HFFc6 (cell line): ENCODE measurements at regions not wholly inside any gene's neighbourhood (a gene's known extent, or its start where the extent isn't known, plus 50 kb on each side); places are given as distances from the start of the nearest gene placed in this dataset.

Experiments
- DNase-seq: peaks from one replicate; pipeline ENCODE4 v3.0.0-alpha.2; 2018
- H3K27ac Mint-ChIP-seq: 2 replicates; pipeline ENCODE4 v1.8.0; 2020; ENCODE audit warnings: mild to moderate bottlenecking, mixed read lengths
- H3K27me3 Mint-ChIP-seq: 2 replicates; pipeline ENCODE4 v1.8.0; 2021; ENCODE audit warnings: mild to moderate bottlenecking, moderate library complexity, mixed read lengths; ENCODE audit not compliant: insufficient read depth
- H3K36me3 Mint-ChIP-seq: 2 replicates; pipeline ENCODE4 v1.8.0; 2021; ENCODE audit warnings: low read depth, mixed read lengths
- H3K4me1 Mint-ChIP-seq: 2 replicates; pipeline ENCODE4 v1.8.0; 2020; ENCODE audit warnings: low read depth, mixed read lengths
- H3K4me3 Mint-ChIP-seq: 2 replicates; pipeline ENCODE4 v1.8.0; 2020; ENCODE audit warnings: mild to moderate bottlenecking, moderate library complexity, mixed read lengths
- H3K9me3 Mint-ChIP-seq: 2 replicates; pipeline ENCODE4 v1.8.0; 2020; ENCODE audit warnings: mild to moderate bottlenecking, mixed read lengths
- TF ChIP-seq, protein P1 (sequence below): fragments of 200-600 bp; sonication (generic); IDR thresholded peaks from 2 replicates; pipeline ENCODE4 v1.5.0; 2021; ENCODE audit warnings: antibody characterized with exemption, mild to moderate bottlenecking

DNA sequence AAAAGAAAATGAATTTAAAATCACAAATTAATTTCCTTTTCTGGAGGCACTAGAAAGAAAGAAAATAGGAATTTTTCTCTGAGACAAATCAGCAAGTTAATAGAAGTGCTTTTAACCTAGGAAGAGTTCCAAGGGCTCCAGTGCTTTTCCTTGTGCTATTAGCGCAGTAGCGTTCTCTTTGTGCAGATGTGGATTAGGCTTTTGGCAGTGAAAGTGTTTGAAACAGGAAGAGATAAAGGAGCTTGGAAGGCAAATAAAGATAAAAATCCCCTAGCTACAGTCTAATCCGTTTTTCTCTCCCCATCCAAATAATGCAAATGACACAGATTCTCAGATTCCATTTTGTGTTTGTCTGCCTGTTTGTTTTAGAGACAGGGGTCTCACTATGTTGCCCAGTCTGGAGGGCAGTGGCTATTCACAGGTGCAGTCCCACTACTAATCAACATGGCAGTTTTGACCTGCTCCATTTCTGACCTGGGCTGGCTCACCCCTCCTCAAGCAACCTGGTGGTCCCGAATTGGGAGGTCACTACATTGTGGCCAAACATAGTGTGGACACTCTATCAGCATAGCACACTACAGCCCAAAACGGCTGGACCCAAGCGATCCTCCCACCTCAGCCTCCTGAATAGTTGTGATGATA lies 166.1 kb downstream of the PAWR start:
- H3K9me3 Mint-ChIP-seq: no peaks in the 10 kb centered on the region
- no peak overlapping the region for H3K27ac Mint-ChIP-seq
- H3K4me3 Mint-ChIP-seq: no peak overlapping the region
- no peaks in the 10 kb centered on the region for H3K36me3 Mint-ChIP-seq
- TF ChIP-seq, protein P1, sequence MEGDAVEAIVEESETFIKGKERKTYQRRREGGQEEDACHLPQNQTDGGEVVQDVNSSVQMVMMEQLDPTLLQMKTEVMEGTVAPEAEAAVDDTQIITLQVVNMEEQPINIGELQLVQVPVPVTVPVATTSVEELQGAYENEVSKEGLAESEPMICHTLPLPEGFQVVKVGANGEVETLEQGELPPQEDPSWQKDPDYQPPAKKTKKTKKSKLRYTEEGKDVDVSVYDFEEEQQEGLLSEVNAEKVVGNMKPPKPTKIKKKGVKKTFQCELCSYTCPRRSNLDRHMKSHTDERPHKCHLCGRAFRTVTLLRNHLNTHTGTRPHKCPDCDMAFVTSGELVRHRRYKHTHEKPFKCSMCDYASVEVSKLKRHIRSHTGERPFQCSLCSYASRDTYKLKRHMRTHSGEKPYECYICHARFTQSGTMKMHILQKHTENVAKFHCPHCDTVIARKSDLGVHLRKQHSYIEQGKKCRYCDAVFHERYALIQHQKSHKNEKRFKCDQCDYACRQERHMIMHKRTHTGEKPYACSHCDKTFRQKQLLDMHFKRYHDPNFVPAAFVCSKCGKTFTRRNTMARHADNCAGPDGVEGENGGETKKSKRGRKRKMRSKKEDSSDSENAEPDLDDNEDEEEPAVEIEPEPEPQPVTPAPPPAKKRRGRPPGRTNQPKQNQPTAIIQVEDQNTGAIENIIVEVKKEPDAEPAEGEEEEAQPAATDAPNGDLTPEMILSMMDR: no peak
- DNase-seq: no peak
- H3K4me1 Mint-ChIP-seq: no peaks in the 10 kb centered on the region
- H3K27me3 Mint-ChIP-seq: no peaks in the 10 kb centered on the region

DNA sequence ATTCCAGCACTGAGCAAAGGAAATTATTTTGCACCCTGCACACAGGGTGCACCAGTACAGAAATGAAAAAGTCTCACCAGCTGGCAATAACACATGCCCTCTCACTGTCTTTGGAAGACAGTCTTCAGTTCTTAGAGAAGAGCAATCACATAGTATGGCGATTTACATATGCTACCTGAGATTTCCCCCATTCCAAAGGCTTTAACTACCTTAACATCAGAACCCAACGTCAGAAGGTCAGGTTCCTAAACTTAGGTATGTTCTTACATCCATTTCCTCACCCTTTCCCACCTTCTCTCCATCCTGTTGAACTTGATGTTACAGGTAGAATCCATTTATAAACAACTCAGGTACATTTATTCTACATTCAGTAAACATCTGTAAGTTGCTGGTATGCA lies 167.8 kb downstream of the PAWR start:
- TF ChIP-seq, protein P1: no peak
- no peaks in the 10 kb centered on the region for H3K4me1 Mint-ChIP-seq
- DNase-seq: no peak
- no peaks in the 10 kb centered on the region for H3K27me3 Mint-ChIP-seq
- no peak overlapping the region for H3K27ac Mint-ChIP-seq
- no peaks in the 10 kb centered on the region for H3K36me3 Mint-ChIP-seq
- no peaks in the 10 kb centered on the region for H3K9me3 Mint-ChIP-seq
- H3K4me3 Mint-ChIP-seq: no peak overlapping the region

DNA sequence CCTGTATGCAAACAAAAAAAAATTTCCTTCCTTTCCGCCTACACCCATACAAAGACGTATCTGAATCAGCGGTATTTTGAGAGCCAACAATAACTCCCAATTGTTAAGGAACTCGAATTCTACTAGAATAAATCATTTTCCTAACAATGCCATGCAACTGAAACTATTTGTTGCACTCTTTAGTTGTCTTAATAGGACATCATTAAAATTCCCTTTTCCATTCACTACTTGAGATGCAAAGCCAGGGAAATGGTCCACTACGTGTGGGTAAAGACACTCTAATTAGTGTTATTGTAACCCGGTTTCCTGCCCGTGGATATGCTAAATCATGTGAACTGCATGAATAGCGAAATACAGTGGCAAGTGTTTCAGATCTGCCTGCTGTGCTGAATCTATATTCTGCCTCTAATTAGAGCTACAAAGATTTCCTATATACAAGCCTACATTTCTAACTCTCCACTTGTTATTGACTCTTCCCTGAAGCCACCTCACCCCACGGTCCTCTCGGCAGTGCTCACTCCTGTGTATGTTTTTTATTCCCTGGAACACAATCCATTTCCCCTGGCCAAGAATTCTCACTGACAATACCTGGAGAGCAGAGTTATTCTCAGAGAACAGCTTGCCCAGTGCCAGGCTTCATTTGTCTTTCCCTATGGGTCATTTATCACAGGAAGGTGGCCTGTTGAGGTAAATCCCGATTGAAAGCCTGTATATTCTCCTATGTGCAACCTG lies 168.3 kb downstream of the PAWR start:
- Mint-ChIP-seq H3K27ac (no peak overlapping the region), H3K4me1 (no peaks in the 10 kb centered on the region), H3K9me3 (no peaks in the 10 kb centered on the region), H3K4me3 (no peak overlapping the region), H3K36me3 (no peaks in the 10 kb centered on the region), H3K27me3 (no peaks in the 10 kb centered on the region)
- TF ChIP-seq, protein P1: no peak
- no peak for DNase-seq

DNA sequence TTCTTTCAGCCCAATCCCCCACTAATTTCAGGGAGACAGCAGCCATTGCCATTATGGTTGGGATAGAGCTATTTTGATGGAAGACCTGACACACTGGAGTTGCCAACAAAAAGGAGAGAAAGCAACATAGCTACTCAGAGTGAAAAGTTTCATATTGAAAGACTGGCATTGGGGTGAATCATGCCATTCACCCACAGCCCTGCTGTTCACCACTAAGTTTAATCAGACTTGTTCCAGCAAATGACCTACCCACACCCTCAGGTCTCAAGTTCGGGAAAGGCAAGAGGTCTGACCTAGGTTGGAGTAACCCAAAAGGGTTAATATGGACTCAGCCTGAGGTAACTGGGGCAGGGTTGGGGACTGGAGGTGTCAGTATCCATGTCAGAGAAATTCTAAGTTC lies 169.2 kb downstream of the PAWR start:
- no peak overlapping the region for H3K27ac Mint-ChIP-seq
- no peaks in the 10 kb centered on the region for H3K9me3 Mint-ChIP-seq
- no peaks in the 10 kb centered on the region for H3K36me3 Mint-ChIP-seq
- H3K4me3 Mint-ChIP-seq: no peak overlapping the region
- no peaks in the 10 kb centered on the region for H3K27me3 Mint-ChIP-seq
- DNase-seq: no peak
- TF ChIP-seq, protein P1: no peak
- no peaks in the 10 kb centered on the region for H3K4me1 Mint-ChIP-seq

DNA sequence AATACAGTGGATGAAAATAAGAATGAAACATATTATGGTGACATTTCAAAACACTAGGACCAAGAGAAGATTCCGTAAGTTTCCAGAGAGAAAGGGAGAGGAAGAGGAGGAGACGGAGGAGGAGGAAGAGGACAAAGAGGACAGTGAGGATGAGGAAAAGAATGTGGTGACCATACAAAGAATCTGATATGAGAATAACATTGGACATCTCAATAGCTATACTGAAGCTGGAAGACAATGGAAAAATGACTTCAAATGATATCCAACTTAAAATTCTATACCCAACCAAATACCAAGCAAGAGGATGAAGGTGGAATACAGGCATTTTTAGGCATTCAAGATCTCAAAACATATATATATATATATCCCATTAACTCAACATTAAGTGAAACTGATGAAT lies 173.4 kb downstream of the PAWR start:
- Mint-ChIP-seq H3K9me3 (no peaks in the 10 kb centered on the region), H3K27me3 (no peaks in the 10 kb centered on the region)
- TF ChIP-seq, protein P1: no peak

More for the DNA sequence above, 173.4 kb downstream of the PAWR start:
- Mint-ChIP-seq H3K4me3 (no peak overlapping the region), H3K27ac (no peak overlapping the region), H3K4me1 (peaks cover 18% of the 10 kb centered on the region), H3K36me3 (0 out of 2 replicates have a peak, but pooled peaks cover 5% of the 10 kb centered on the region)
- DNase-seq: no peak
